Glutamatergic neuron (in vitro differentiated cells): ENCODE measurements at regions not wholly inside any gene's neighbourhood (a gene's known extent, or its start where the extent isn't known, plus 50 kb on each side); places are given as distances from the start of the nearest gene placed in this dataset.

Experiments used
- DNase-seq: peaks from one replicate; pipeline ENCODE4 v3.0.0; 2022
- H3K27ac Mint-ChIP-seq: one replicate; pipeline ENCODE4 v1.8.0; 2020; ENCODE audit warnings: mild to moderate bottlenecking, mixed read lengths, inconsistent platforms; ENCODE audit not compliant: unreplicated experiment
- H3K27me3 Mint-ChIP-seq: one replicate; pipeline ENCODE4 v1.8.0; 2020; ENCODE audit warnings: mild to moderate bottlenecking, moderate library complexity, mixed read lengths, inconsistent platforms; ENCODE audit not compliant: unreplicated experiment
- H3K36me3 Mint-ChIP-seq: one replicate; pipeline ENCODE4 v1.8.0; 2020; ENCODE audit warnings: mild to moderate bottlenecking, mixed read lengths, inconsistent platforms; ENCODE audit not compliant: unreplicated experiment
- H3K4me1 Mint-ChIP-seq: one replicate; pipeline ENCODE4 v1.8.0; 2020; ENCODE audit warnings: mild to moderate bottlenecking, low read depth, mixed read lengths, inconsistent platforms; ENCODE audit not compliant: unreplicated experiment
- H3K4me3 Mint-ChIP-seq: one replicate; pipeline ENCODE4 v1.8.0; 2020; ENCODE audit warnings: mild to moderate bottlenecking, mixed read lengths, inconsistent platforms; ENCODE audit not compliant: unreplicated experiment
- H3K9me3 Mint-ChIP-seq: one replicate; pipeline ENCODE4 v1.8.0; 2020; ENCODE audit warnings: mild to moderate bottlenecking, moderate library complexity, mixed read lengths, inconsistent platforms; ENCODE audit not compliant: unreplicated experiment
- TF ChIP-seq, protein P1 (sequence below): fragments of 200-600 bp; sonication (generic); IDR thresholded peaks from one replicate; pipeline ENCODE4 v1.5.0; 2021; ENCODE audit not compliant: partially characterized antibody, unreplicated experiment

DNA sequence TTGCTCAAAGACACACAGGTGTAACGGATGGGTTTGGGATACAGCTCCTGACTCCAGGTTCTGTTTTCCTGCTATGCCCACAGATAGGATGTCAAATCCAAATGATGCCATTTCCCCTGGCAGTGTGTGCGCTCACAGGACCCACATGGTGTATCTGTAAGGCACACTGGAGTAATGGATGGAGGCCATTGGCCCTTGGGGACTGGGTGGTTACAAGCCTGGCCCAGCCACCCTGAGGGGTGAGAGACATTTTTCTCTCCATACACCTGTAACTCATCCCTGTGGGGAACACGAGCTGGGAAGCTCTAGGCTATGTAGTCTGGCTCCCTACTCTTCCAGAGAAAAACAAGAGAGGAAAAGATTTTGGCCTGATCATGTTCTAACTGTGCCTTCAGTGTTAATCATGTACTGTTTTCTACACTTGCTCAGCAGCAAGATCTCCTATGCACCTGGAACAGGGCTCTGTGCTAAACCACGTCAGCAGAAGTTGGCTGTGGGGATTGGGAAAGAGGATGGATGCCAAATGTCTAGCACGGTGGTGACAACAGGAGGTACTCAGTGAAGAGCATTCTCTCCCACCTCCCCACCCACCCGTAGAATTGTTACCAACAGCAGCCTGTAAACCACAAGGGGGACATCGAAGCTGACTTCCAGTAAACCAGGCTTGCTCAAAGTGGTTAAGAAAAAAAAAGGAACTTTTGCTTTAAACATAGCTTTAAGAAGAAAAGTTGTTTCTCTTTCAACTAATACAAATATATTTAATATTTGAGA lies 237.0 kb downstream of the LACC1 start:
- H3K4me1 Mint-ChIP-seq = no peaks in the 10 kb centered on the region
- H3K36me3 Mint-ChIP-seq = no peaks in the 10 kb centered on the region
- H3K27ac Mint-ChIP-seq = no peak overlapping the region
- no peak overlapping the region for H3K4me3 Mint-ChIP-seq
- DNase-seq = no peak
- TF ChIP-seq, protein P1, sequence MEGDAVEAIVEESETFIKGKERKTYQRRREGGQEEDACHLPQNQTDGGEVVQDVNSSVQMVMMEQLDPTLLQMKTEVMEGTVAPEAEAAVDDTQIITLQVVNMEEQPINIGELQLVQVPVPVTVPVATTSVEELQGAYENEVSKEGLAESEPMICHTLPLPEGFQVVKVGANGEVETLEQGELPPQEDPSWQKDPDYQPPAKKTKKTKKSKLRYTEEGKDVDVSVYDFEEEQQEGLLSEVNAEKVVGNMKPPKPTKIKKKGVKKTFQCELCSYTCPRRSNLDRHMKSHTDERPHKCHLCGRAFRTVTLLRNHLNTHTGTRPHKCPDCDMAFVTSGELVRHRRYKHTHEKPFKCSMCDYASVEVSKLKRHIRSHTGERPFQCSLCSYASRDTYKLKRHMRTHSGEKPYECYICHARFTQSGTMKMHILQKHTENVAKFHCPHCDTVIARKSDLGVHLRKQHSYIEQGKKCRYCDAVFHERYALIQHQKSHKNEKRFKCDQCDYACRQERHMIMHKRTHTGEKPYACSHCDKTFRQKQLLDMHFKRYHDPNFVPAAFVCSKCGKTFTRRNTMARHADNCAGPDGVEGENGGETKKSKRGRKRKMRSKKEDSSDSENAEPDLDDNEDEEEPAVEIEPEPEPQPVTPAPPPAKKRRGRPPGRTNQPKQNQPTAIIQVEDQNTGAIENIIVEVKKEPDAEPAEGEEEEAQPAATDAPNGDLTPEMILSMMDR = no peak
- H3K27me3 Mint-ChIP-seq = peaks cover 2% of the 10 kb centered on the region
- no peaks in the 10 kb centered on the region for H3K9me3 Mint-ChIP-seq

DNA sequence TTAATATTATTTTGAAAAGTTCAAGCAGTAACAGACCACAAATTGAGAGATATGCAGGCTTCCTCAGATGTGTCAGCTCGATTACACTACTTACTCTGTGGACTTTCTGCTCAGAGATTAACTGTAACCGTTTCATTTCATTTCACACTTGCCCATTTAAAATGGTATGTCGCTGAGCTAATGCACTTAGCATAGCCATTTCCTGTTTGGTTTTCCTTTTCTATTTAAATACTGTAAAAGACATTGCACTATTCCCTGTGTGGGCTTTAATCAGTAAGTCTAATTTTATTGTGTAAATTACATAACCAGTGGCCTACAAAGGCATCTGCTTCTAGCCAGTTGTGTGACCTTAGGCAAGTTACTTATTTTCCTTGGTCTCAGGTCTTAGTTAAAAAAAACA lies 237.6 kb downstream of the LACC1 start:
- no peak for DNase-seq
- no peaks in the 10 kb centered on the region for H3K36me3 Mint-ChIP-seq
- no peaks in the 10 kb centered on the region for H3K9me3 Mint-ChIP-seq
- H3K27ac Mint-ChIP-seq = no peak overlapping the region
- H3K4me1 Mint-ChIP-seq = no peaks in the 10 kb centered on the region
- no peak overlapping the region for H3K4me3 Mint-ChIP-seq
- TF ChIP-seq, protein P1 = no peak
- peaks cover 2% of the 10 kb centered on the region for H3K27me3 Mint-ChIP-seq

DNA sequence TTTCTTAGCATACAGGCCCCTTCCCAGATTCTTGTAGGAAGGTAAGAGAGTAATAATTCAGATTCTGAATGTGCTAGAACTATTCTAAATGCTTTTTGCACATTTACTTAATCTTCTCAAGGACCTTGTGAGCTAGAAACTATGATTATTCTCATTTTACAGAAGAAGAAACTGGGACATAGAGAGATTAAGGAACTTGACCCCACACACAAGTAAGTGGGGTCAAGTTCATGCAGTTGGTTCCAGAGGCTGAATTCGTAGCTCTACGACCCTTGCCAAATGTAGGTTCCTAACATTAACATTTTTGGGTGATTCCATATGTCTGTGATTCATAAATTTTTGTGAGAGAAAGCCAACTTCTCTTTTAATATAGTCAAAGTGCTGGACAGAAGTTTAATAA lies 238.1 kb downstream of the LACC1 start:
- DNase-seq = no peak
- no peak overlapping the region for H3K27ac Mint-ChIP-seq
- H3K27me3 Mint-ChIP-seq = peaks cover 2% of the 10 kb centered on the region
- H3K9me3 Mint-ChIP-seq = no peaks in the 10 kb centered on the region
- TF ChIP-seq, protein P1 = no peak
- H3K4me3 Mint-ChIP-seq = no peak overlapping the region
- no peaks in the 10 kb centered on the region for H3K36me3 Mint-ChIP-seq
- H3K4me1 Mint-ChIP-seq = no peaks in the 10 kb centered on the region

DNA sequence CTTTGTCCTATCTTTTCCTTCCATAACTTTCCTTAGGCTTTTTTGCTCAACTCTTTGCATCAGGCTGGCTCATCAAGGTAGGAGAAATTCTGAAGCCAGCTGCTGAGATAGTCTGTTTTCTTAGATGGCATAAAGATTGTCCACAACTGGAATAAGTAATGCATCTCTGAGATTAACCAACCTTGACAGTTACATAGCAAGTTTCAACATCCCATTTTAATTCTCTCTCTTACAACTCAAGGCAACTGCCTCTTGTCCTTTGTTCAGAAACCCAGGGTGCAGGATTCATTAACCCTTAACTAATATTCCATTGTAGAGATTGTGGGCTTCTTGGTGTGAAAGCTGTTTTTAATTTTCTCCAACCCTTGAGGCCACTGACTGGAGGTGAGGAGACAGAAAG lies 239.2 kb downstream of the LACC1 start:
- TF ChIP-seq, protein P1 = no peak
- H3K27ac Mint-ChIP-seq = no peak overlapping the region
- peaks cover 9% of the 10 kb centered on the region for H3K36me3 Mint-ChIP-seq
- H3K9me3 Mint-ChIP-seq = no peaks in the 10 kb centered on the region
- H3K4me3 Mint-ChIP-seq = no peak overlapping the region
- H3K27me3 Mint-ChIP-seq = peaks cover 2% of the 10 kb centered on the region
- H3K4me1 Mint-ChIP-seq = no peaks in the 10 kb centered on the region
- no peak for DNase-seq

DNA sequence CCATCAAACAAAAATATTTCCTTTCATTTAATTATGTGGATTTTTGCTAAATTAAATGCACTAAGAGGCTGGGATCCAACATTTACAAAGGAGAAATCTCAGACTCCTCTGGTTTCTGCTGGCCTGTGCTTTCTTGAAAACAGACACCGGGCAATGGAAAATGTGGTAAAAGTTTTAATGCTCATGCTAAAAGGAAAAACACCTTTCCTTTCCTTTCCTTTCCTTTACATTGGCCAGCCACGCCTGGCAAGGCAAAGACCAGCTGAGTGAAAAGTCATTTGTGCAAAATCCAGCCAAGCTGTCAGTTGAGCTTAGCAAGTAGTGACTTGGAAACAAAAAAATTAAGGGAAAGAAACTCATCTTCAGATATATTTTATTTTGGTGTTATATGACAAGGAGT lies 240.3 kb downstream of the LACC1 start:
- H3K9me3 Mint-ChIP-seq = no peaks in the 10 kb centered on the region
- H3K4me3 Mint-ChIP-seq = no peak overlapping the region
- TF ChIP-seq, protein P1 = no peak
- DNase-seq = no peak
- peaks cover 10% of the 10 kb centered on the region for H3K36me3 Mint-ChIP-seq
- H3K27ac Mint-ChIP-seq = no peak overlapping the region
- no peaks in the 10 kb centered on the region for H3K4me1 Mint-ChIP-seq
- H3K27me3 Mint-ChIP-seq = peaks cover 2% of the 10 kb centered on the region
